Panc1 (cell line): ENCODE measurements at regions not wholly inside any gene's neighbourhood (a gene's known extent, or its start where the extent isn't known, plus 50 kb on each side); places are given as distances from the start of the nearest gene placed in this dataset.

Experiments
- ATAC-seq: fragments of 200-7000 bp; cut with Tn5 transposase; 2 replicates; pipeline ENCODE4 v1.9.1; 2020; ENCODE audit warnings: mild to moderate bottlenecking, moderate library complexity
- BruUV-seq: library from RNA; stranded (reverse); fragments of 400-500 nt; replicated peaks from 2 replicates; lab custom pipeline; 2021; lab: Mats Ljungman, UMichigan
- CTCF ChIA-PET: fragments of 300-600 bp; sonication (Branson Sonifier 250); formaldehyde crosslinking; loops from one replicate; lab custom pipeline; 2022; ENCODE audit warnings: antibody characterized with exemption; lab: Charles Lee
- POLR2A ChIA-PET: fragments of 300-600 bp; sonication (Branson Sonifier 250); formaldehyde crosslinking; loops from one replicate; lab custom pipeline; 2022; ENCODE audit warnings: antibody characterized with exemption; lab: Charles Lee
- DNase-seq: peaks from one replicate; pipeline ENCODE4 v3.0.0-alpha.2; 2010; ENCODE audit warnings: low read depth, low spot score
- H3K27ac ChIP-seq: 2 replicates; pipeline ENCODE4 v1.5.1; 2011; ENCODE audit warnings: mild to moderate bottlenecking, low read length, inconsistent platforms
- H3K27me3 ChIP-seq: fragments of 200-500 bp; sonication (Bioruptor generic); 2 replicates; pipeline ENCODE4 v1.6.0; 2014; ENCODE audit warnings: low read length, inconsistent platforms; ENCODE audit not compliant: control insufficient read depth, insufficient read depth
- H3K36me3 ChIP-seq: fragments of 200-500 bp; sonication (Bioruptor generic); 2 replicates; pipeline ENCODE4 v1.5.1; 2014; ENCODE audit warnings: inconsistent platforms, mild to moderate bottlenecking, low read length, moderate library complexity; ENCODE audit not compliant: control insufficient read depth, insufficient read depth
- H3K4me1 ChIP-seq: 2 replicates; pipeline ENCODE4 v1.5.1; 2011; ENCODE audit warnings: inconsistent platforms, mild to moderate bottlenecking, low read length, moderate library complexity; ENCODE audit not compliant: control insufficient read depth, insufficient read depth
- H3K4me3 ChIP-seq, 2 experiments: 2 replicates each; pipeline ENCODE4 v1.5.1; 2011 to 2012; ENCODE audit warnings: low read depth in 2 of 2, low read length in 2 of 2, mild to moderate bottlenecking in 2 of 2, inconsistent platforms in 1 of 2, moderate library complexity in 1 of 2
- H3K9me3 ChIP-seq: fragments of 200-500 bp; sonication (Bioruptor generic); 2 replicates; pipeline ENCODE4 v1.5.1; 2014; ENCODE audit warnings: low read depth, mild to moderate bottlenecking, inconsistent platforms, low read length, moderate library complexity; ENCODE audit not compliant: control insufficient read depth, insufficient read depth
- CTCF ChIP-seq: fragments of 450-650 bp; IDR thresholded peaks from 2 replicates; pipeline ENCODE4 v1.5.1; 2017; ENCODE audit warnings: mild to moderate bottlenecking
- POLR2AphosphoS5 ChIP-seq: IDR thresholded peaks from 2 replicates; pipeline ENCODE4 v1.6.1; 2012; ENCODE audit warnings: mild to moderate bottlenecking, low read depth, low read length, moderate library complexity
- SIN3A ChIP-seq: IDR thresholded peaks from 2 replicates; pipeline ENCODE4 v1.6.1; 2012; ENCODE audit warnings: low read depth, mild to moderate bottlenecking, low read length, moderate library complexity, borderline replicate concordance; ENCODE audit not compliant: insufficient read depth
- TCF7L2 ChIP-seq: IDR thresholded peaks from 2 replicates; pipeline ENCODE4 v1.6.1; 2011; ENCODE audit warnings: mild to moderate bottlenecking, low read depth, low read length, inconsistent platforms
- in situ Hi-C: cut with HindIII; loops from 2 replicates; pipeline ENCODE4 v1.10.0; 2016; ENCODE audit warnings: low sequenced_read_pairs, low pct_unique_long_range_greater_than_20kb
- intact Hi-C: fragments of 100-400 bp; cut with micrococcal nuclease; formaldehyde crosslinking; loops from one replicate; pipeline ENCODE4 v1.10.0; 2022; ENCODE audit not compliant: unreplicated experiment
- TF ChIP-seq, protein P1 (sequence below), 2 experiments: IDR thresholded peaks; 2 replicates each; pipeline ENCODE4 v1.6.1; 2011 to 2012; ENCODE audit warnings: low read depth in 2 of 2, control low read depth in 1 of 2, low read length in 1 of 2, mild to moderate bottlenecking in 1 of 2, moderate library complexity in 1 of 2; ENCODE audit not compliant: insufficient read depth in 1 of 2

DNA sequence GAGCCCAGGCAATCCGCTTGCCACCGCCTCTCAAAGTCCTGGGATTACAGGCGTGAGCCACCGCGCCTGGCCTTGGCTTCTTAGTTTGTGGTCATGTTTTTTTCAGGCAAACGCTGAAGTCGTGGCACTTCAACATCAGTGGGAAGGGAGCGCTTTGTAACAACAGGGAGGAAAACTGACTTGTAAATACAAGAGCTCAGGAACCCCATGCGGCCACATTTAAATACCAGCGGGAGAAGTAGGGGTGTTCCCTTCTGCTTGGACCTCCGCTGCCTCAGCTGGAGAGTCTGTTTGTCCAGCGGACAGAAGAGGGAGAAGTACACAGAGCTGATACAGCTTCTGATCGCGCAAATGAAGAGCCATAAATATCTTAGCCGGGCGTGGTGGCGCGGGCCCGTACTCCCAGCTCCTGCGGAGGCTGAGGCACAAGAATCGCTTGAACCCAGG lies 108.7 kb upstream of the KMT2C start:
- H3K9me3 ChIP-seq = no peaks in the 10 kb centered on the region
- ATAC-seq (no peak), DNase-seq (no peak)
- POLR2A ChIA-PET = no interaction called here
- intact Hi-C loops (no loop called here), in situ Hi-C loops (no loop called here)
- no peak overlapping the region for H3K27ac ChIP-seq
- no peaks in the 10 kb centered on the region for H3K27me3 ChIP-seq
- BruUV-seq = no TSS peak
- CTCF ChIA-PET = no interaction called here
- no peaks in the 10 kb centered on the region for H3K4me1 ChIP-seq
- no peaks in the 10 kb centered on the region for H3K36me3 ChIP-seq
- TF ChIP-seq POLR2AphosphoS5 (no peak), TCF7L2 (no peak)
- TF ChIP-seq, protein P1, sequence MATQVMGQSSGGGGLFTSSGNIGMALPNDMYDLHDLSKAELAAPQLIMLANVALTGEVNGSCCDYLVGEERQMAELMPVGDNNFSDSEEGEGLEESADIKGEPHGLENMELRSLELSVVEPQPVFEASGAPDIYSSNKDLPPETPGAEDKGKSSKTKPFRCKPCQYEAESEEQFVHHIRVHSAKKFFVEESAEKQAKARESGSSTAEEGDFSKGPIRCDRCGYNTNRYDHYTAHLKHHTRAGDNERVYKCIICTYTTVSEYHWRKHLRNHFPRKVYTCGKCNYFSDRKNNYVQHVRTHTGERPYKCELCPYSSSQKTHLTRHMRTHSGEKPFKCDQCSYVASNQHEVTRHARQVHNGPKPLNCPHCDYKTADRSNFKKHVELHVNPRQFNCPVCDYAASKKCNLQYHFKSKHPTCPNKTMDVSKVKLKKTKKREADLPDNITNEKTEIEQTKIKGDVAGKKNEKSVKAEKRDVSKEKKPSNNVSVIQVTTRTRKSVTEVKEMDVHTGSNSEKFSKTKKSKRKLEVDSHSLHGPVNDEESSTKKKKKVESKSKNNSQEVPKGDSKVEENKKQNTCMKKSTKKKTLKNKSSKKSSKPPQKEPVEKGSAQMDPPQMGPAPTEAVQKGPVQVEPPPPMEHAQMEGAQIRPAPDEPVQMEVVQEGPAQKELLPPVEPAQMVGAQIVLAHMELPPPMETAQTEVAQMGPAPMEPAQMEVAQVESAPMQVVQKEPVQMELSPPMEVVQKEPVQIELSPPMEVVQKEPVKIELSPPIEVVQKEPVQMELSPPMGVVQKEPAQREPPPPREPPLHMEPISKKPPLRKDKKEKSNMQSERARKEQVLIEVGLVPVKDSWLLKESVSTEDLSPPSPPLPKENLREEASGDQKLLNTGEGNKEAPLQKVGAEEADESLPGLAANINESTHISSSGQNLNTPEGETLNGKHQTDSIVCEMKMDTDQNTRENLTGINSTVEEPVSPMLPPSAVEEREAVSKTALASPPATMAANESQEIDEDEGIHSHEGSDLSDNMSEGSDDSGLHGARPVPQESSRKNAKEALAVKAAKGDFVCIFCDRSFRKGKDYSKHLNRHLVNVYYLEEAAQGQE (IDR thresholded peaks at IDR 0.05; ENCODE audit: insufficient read depth in 1 of 2, low read depth in 2 of 2, low read length in 1 of 2) = no peak
- H3K4me3 ChIP-seq = no peak overlapping the region

GRCh38 chr7:152543799-152544198 lies 108.0 kb upstream of the KMT2C start:
- ChIA-PET CTCF (no interaction called here), POLR2A (no interaction called here)
- Histone ChIP-seq H3K4me1 (no peaks in the 10 kb centered on the region), H3K27me3 (no peaks in the 10 kb centered on the region), H3K36me3 (no peaks in the 10 kb centered on the region), H3K27ac (no peak overlapping the region), H3K4me3 (no peak overlapping the region), H3K9me3 (no peaks in the 10 kb centered on the region)
- BruUV-seq = no TSS peak
- in situ Hi-C loops (no loop called here), intact Hi-C loops (no loop called here)
- DNase-seq (no peak), ATAC-seq (no peak)
- TF ChIP-seq TCF7L2 (no peak), CTCF (no peak), POLR2AphosphoS5 (no peak), SIN3A (no peak)
- TF ChIP-seq, protein P1 (IDR thresholded peaks at IDR 0.05; ENCODE audit: insufficient read depth in 1 of 2, low read depth in 2 of 2, low read length in 1 of 2) = no peak
